Endothelial cell of umbilical vein (primary cell): ENCODE measurements at regions not wholly inside any gene's neighbourhood (a gene's known extent, or its start where the extent isn't known, plus 50 kb on each side); places are given as distances from the start of the nearest gene placed in this dataset.
A peak's percentile ranks its signal among the peaks of the same experiment; 100 is the strongest.

ENCODE experiments used
- CTCF ChIP-seq, 2 donors: IDR thresholded peaks; 1 replicate in 1 of 2; 2 replicates in 1 of 2; pipeline ENCODE4 v1.5.1; 2011; ENCODE audit warnings: low read length in 2 of 2, mild to moderate bottlenecking in 2 of 2, moderate library complexity in 2 of 2, control low read depth in 1 of 2, inconsistent platforms in 1 of 2, low read depth in 1 of 2; ENCODE audit not compliant: insufficient read depth in 1 of 2; ENCODE audit errors: extremely low read depth in 1 of 2
- EZH2 ChIP-seq: IDR thresholded peaks from 2 replicates; pipeline ENCODE4 v1.6.1; 2012; ENCODE audit warnings: borderline replicate concordance, low read depth, mild to moderate bottlenecking, moderate library complexity, low read length, inconsistent platforms; ENCODE audit not compliant: severe bottlenecking
- FOS ChIP-seq: IDR thresholded peaks from 2 replicates; pipeline ENCODE4 v1.6.1; 2011; ENCODE audit warnings: mild to moderate bottlenecking, low read length, moderate library complexity, borderline replicate concordance; ENCODE audit not compliant: insufficient read depth
- JUN ChIP-seq: IDR thresholded peaks from 2 replicates; pipeline ENCODE4 v1.6.1; 2011; ENCODE audit warnings: borderline replicate concordance, low read depth; ENCODE audit not compliant: insufficient read length, insufficient read depth
- MAX ChIP-seq: IDR thresholded peaks from 2 replicates; pipeline ENCODE4 v1.6.1; 2011; ENCODE audit not compliant: insufficient read depth, insufficient read length
- MYC ChIP-seq: IDR thresholded peaks from one replicate; pipeline ENCODE4 v1.6.1; 2011; ENCODE audit warnings: mild to moderate bottlenecking, low read depth, low read length
- POLR2A ChIP-seq: IDR thresholded peaks from 2 replicates; pipeline ENCODE4 v1.6.1; 2012; ENCODE audit warnings: low read depth, mild to moderate bottlenecking, control low read depth, low read length
- POLR2AphosphoS5 ChIP-seq: IDR thresholded peaks from 2 replicates; pipeline ENCODE4 v1.6.1; 2012; ENCODE audit warnings: low read depth, mild to moderate bottlenecking, control low read depth, low read length, moderate library complexity; ENCODE audit not compliant: insufficient read depth

GRCh38 chr18:43893001-43893637 is 615.8 kb upstream of the SYT4 start:
- TF ChIP-seq CTCF (IDR thresholded peaks at IDR 0.05; ENCODE audit: extremely low read depth in 1 of 2, insufficient read depth in 1 of 2, low read depth in 1 of 2, low read length in 2 of 2) (no peak), MYC (no peak), POLR2A (no peak), MAX (no peak), POLR2AphosphoS5 (peak; percentile 58), FOS (peak; percentile 100), EZH2 (no peak), JUN (peak; percentile 89)
